OCI-LY1 (cell line): ENCODE measurements at regions not wholly inside any gene's neighbourhood (a gene's known extent, or its start where the extent isn't known, plus 50 kb on each side); places are given as distances from the start of the nearest gene placed in this dataset.
A peak's percentile ranks its signal among the peaks of the same experiment; 100 is the strongest.

Experiments used
- H2AFZ ChIP-seq: fragments of 200-600 bp; sonication (generic), shearing (Covaris generic); 2 replicates; pipeline ENCODE4 v1.6.0; 2014; ENCODE audit warnings: antibody characterized with exemption, mild to moderate bottlenecking, low read length
- H3F3A ChIP-seq: fragments of 200-600 bp; sonication (generic), shearing (Covaris generic); 2 replicates; pipeline ENCODE4 v1.6.0; 2014; ENCODE audit warnings: mild to moderate bottlenecking, antibody characterized with exemption, low read length, moderate library complexity; ENCODE audit not compliant: insufficient read depth
- H3K27ac ChIP-seq: fragments of 200-600 bp; sonication (generic); 2 replicates; pipeline ENCODE4 v1.5.1; 2014; ENCODE audit warnings: low read length, mixed run types, mild to moderate bottlenecking, low read depth; ENCODE audit not compliant: poor library complexity, severe bottlenecking
- H3K27me3 ChIP-seq: fragments of 200-600 bp; sonication (generic); 2 replicates; pipeline ENCODE4 v1.6.0; 2014; ENCODE audit warnings: antibody characterized with exemption, mild to moderate bottlenecking, low read length, moderate library complexity; ENCODE audit not compliant: insufficient read depth
- H3K36me3 ChIP-seq: fragments of 200-600 bp; sonication (generic); 2 replicates; pipeline ENCODE4 v1.6.1; 2014; ENCODE audit warnings: mild to moderate bottlenecking, antibody characterized with exemption, low read length, moderate library complexity, mixed read lengths; ENCODE audit not compliant: insufficient read depth
- H3K4me1 ChIP-seq: fragments of 200-600 bp; sonication (generic); 2 replicates; pipeline ENCODE4 v1.5.1; 2014; ENCODE audit warnings: mild to moderate bottlenecking, low read length, moderate library complexity; ENCODE audit not compliant: insufficient read depth, severe bottlenecking
- H3K4me2 ChIP-seq: fragments of 200-600 bp; sonication (generic), shearing (Covaris generic); 2 replicates; pipeline ENCODE4 v1.6.1; 2014; ENCODE audit warnings: low read length
- H3K4me3 ChIP-seq: fragments of 200-600 bp; sonication (generic); 2 replicates; pipeline ENCODE4 v1.5.1; 2014; ENCODE audit warnings: low read length, low read depth, mild to moderate bottlenecking, mixed read lengths; ENCODE audit not compliant: poor library complexity, severe bottlenecking
- H3K79me2 ChIP-seq: fragments of 200-600 bp; shearing (Covaris generic); 2 replicates; pipeline ENCODE4 v1.6.1; 2016; ENCODE audit warnings: mixed run types, low read length, mixed read lengths; ENCODE audit not compliant: insufficient read depth
- H3K9ac ChIP-seq: fragments of 200-600 bp; sonication (generic), shearing (Covaris generic); 2 replicates; pipeline ENCODE4 v1.6.1; 2014; ENCODE audit warnings: mild to moderate bottlenecking, low read length, mixed read lengths
- H3K9me2 ChIP-seq: fragments of 200-600 bp; sonication (generic), shearing (Covaris generic); 2 replicates; pipeline ENCODE4 v1.6.1; 2014; ENCODE audit warnings: low read depth, mild to moderate bottlenecking, low read length, mixed read lengths
- H3K9me3 ChIP-seq: fragments of 200-600 bp; shearing (Covaris generic); 2 replicates; pipeline ENCODE4 v1.6.1; 2014; ENCODE audit warnings: low read length, mixed read lengths
- H4K20me1 ChIP-seq: fragments of 200-600 bp; sonication (generic), shearing (Covaris generic); 2 replicates; pipeline ENCODE4 v1.6.0; 2016; ENCODE audit warnings: mild to moderate bottlenecking, low read length; ENCODE audit not compliant: insufficient read depth
- CTCF ChIP-seq: fragments of 200-600 bp; sonication (generic), shearing (Covaris generic); IDR thresholded peaks from 2 replicates; pipeline ENCODE4 v1.5.1; 2017; ENCODE audit warnings: mild to moderate bottlenecking, antibody characterized with exemption, low read length, moderate library complexity, mixed read lengths
- EZH2 ChIP-seq: fragments of 200-600 bp; sonication (generic), shearing (Covaris generic); IDR thresholded peaks from 2 replicates; pipeline ENCODE4 v1.8.0; 2017; ENCODE audit warnings: borderline replicate concordance, mixed run types, mild to moderate bottlenecking, antibody characterized with exemption, low read length, moderate library complexity, mixed read lengths

DNA sequence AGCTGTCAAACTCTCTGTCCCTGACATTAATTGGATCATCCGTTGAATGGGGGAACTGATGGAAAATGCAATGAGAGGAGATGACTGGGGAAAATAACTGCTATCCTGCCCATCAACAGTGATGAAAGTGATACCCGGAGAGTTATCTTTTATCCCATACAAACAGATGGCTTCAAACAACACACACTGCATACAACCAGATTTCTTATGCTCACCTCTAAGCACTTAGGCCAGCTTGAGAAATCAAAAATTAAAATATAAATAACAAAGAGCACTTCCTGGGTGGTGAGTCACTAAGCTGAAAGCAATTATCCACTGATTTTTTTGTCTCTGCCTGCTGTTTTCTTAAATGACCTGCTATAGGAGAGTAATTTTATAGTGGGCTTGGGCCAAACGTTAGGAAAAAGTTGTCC lies 237.6 kb upstream of the RGPD4 start:
- peak overlapping the region; percentile 52 for H3K4me2 ChIP-seq
- TF ChIP-seq CTCF (no peak), EZH2 (no peak)
- H3K9ac ChIP-seq, result peak overlapping the region; percentile 39; the same call in 1 of the 2 replicates
- no peaks in the 10 kb centered on the region for H3K27me3 ChIP-seq
- H3K9me3 ChIP-seq, result no peaks in the 10 kb centered on the region
- H3K36me3 ChIP-seq, result no peaks in the 10 kb centered on the region
- no peaks in the 10 kb centered on the region for H3K9me2 ChIP-seq
- peaks cover 76% of the 10 kb centered on the region for H3K4me1 ChIP-seq
- no peaks in the 10 kb centered on the region for H4K20me1 ChIP-seq
- H3K27ac ChIP-seq, result peak overlapping the region; percentile 96
- no peaks in the 10 kb centered on the region for H3F3A ChIP-seq
- no peak overlapping the region for H3K4me3 ChIP-seq
- H2AFZ ChIP-seq, result no peak overlapping the region
- H3K79me2 ChIP-seq, result no peaks in the 10 kb centered on the region

GRCh38 chr2:107591561-107592279 lies 235.0 kb upstream of the RGPD4 start:
- H3K9me2 ChIP-seq, result no peaks in the 10 kb centered on the region
- H2AFZ ChIP-seq, result no peak overlapping the region
- peaks cover 90% of the 10 kb centered on the region for H3K4me1 ChIP-seq
- no peaks in the 10 kb centered on the region for H3K79me2 ChIP-seq
- H3K27ac ChIP-seq, result peak overlapping the region; percentile 96
- H3K9ac ChIP-seq, result peak overlapping the region; percentile 55
- no peaks in the 10 kb centered on the region for H4K20me1 ChIP-seq
- H3F3A ChIP-seq, result no peaks in the 10 kb centered on the region
- H3K4me3 ChIP-seq, result no peak overlapping the region
- H3K36me3 ChIP-seq, result no peaks in the 10 kb centered on the region
- H3K9me3 ChIP-seq, result no peaks in the 10 kb centered on the region
- peak overlapping the region; percentile 55 for H3K4me2 ChIP-seq
- no peak for TF ChIP-seq CTCF
- no peak for TF ChIP-seq EZH2
- H3K27me3 ChIP-seq, result no peaks in the 10 kb centered on the region

GRCh38 chr2:107592280-107592624 lies 234.4 kb upstream of the RGPD4 start:
- Histone ChIP-seq H3K27ac (peak overlapping the region; percentile 96), H3K27me3 (no peaks in the 10 kb centered on the region), H3K9ac (peak overlapping the region; percentile 55), H2AFZ (no peak overlapping the region), H3K4me2 (peak overlapping the region; percentile 55), H3F3A (no peaks in the 10 kb centered on the region), H3K79me2 (no peaks in the 10 kb centered on the region), H3K9me2 (no peaks in the 10 kb centered on the region), H3K4me1 (peaks cover 94% of the 10 kb centered on the region), H4K20me1 (no peaks in the 10 kb centered on the region), H3K9me3 (no peaks in the 10 kb centered on the region), H3K36me3 (no peaks in the 10 kb centered on the region), H3K4me3 (no peak overlapping the region)
- TF ChIP-seq EZH2, result no peak
- TF ChIP-seq CTCF, result no peak
